AG09309 (cell line): ENCODE measurements at regions not wholly inside any gene's neighbourhood (a gene's known extent, or its start where the extent isn't known, plus 50 kb on each side); places are given as distances from the start of the nearest gene placed in this dataset.

ENCODE experiments used
- DNase-seq: peaks from one replicate; pipeline ENCODE4 v3.0.0-alpha.2; 2010; ENCODE audit warnings: low read depth
- H3K4me3 ChIP-seq: 2 replicates; pipeline ENCODE4 v1.5.1; 2011; ENCODE audit warnings: mild to moderate bottlenecking, low read depth, low read length, moderate library complexity; ENCODE audit not compliant: control insufficient read depth
- CTCF ChIP-seq: IDR thresholded peaks from 2 replicates; pipeline ENCODE4 v1.5.1; 2011; ENCODE audit warnings: mild to moderate bottlenecking, low read depth, low read length, inconsistent platforms; ENCODE audit not compliant: insufficient read depth, control insufficient read depth; ENCODE audit errors: missing control alignments

DNA sequence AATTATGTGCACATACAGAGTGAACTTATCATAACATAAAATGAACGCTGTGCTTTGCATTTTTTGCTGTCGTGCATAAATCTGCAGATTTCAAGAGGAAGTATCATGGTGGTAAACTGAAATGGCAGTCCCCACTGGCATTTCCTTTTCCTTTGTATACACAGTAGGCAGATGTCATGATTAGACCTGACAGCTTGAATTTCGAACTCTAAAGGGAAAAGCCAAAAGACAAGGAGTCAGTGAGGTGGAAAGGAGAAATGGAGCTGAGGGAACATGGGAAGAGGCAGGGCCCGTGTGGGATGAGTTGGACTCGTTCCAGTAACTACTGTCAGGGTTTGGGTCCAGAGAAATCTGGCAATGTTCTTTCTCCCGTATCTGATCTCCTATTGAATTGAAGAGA, 454.1 kb upstream of the SGCG start:
- no peak overlapping the region for H3K4me3 ChIP-seq
- DNase-seq: no peak

GRCh38 chr13:22735011-22735995, 445.5 kb upstream of the SGCG start:
- H3K4me3 ChIP-seq: no peak overlapping the region
- no peak for TF ChIP-seq CTCF
- no peak for DNase-seq

More for the DNA sequence above, 454.1 kb upstream of the SGCG start:
- TF ChIP-seq CTCF: no peak

GRCh38 chr13:22736084-22736767, 444.6 kb upstream of the SGCG start:
- TF ChIP-seq CTCF: no peak
- DNase-seq: no peak
- H3K4me3 ChIP-seq: no peak overlapping the region

DNA sequence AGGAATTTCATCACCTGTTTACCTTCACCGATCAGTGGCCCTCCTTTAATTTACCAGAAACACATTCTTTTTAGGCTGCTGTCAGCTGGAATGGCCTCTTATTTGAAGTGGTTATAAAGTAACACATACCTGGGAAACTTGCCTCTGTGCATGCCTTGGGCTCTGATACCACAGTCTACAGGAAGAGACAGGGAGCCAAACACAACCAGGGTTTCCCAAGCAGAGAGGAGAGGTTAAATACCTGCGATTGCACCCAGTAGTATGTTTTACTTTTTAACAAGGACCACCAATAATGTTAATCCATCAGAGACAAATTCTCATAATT, 444.0 kb upstream of the SGCG start:
- no peak overlapping the region for H3K4me3 ChIP-seq
- no peak for DNase-seq
- no peak for TF ChIP-seq CTCF

- H3K4me3 ChIP-seq: no peak overlapping the region
- no peak for DNase-seq
- no peak for TF ChIP-seq CTCF
Measured at GRCh38 chr13:22738357-22738756, 442.4 kb upstream of the SGCG start.

- TF ChIP-seq CTCF: no peak
- no peak for DNase-seq
Measured at GRCh38 chr13:22740264-22740663, 440.5 kb upstream of the SGCG start.

More at GRCh38 chr13:22740264-22740663, 440.5 kb upstream of the SGCG start:
- no peak overlapping the region for H3K4me3 ChIP-seq
